Fibroblast of the conjunctiva (primary cell): ENCODE measurements at regions not wholly inside any gene's neighbourhood (a gene's known extent, or its start where the extent isn't known, plus 50 kb on each side); places are given as distances from the start of the nearest gene placed in this dataset.
"Not testable (repeated sequence)": the region's sequence is repeated elsewhere in the genome, so short reads cannot be mapped to it uniquely, and the experiment has no call there.

ENCODE experiments used
- DNase-seq: peaks from one replicate; pipeline ENCODE4 v3.0.0-alpha.2; 2010; ENCODE audit warnings: low read depth

DNA sequence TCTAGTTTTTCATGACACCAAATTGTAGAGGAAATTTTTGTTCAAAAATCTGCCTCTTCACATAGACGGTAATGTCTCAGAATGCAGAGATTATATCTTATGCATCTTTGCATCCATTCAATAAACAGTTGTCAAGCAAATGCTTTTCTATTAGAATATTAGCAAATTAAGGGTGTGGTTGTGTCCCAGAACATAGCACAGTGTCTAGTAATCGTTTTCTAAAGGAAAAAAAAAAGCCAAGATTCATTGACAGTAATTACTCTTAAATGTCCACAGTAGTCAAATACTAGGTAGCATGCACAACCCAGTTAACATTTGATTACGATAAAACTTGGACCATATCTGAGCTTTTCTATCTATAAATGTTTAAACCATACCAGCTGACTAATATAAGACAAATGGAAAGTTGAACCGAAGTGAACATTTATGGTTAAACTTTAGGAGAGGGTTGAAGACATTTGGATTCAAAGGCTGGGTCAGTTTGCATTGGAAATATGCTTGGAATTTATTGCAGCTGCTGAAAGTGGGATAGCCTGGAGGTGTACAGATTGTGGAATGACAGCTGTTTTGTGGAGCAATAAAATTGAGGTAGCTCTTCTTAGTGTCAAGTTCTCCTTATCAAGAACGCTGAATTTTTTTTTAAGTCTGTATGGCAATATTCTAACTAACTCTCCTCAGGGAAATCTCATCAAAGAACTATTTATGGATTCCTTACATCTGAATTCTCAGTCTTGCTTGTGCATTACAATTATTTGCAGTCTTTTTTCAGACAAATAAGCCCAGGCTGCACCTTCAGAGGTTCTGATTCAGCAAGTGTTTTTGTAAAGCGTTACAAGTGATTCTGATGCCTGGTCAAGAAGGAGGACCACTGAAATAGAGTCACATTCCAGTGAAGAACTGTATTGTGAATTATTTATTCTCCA, 66.7 kb upstream of the ATP2B1 start:
- DNase-seq, result no peak

DNA sequence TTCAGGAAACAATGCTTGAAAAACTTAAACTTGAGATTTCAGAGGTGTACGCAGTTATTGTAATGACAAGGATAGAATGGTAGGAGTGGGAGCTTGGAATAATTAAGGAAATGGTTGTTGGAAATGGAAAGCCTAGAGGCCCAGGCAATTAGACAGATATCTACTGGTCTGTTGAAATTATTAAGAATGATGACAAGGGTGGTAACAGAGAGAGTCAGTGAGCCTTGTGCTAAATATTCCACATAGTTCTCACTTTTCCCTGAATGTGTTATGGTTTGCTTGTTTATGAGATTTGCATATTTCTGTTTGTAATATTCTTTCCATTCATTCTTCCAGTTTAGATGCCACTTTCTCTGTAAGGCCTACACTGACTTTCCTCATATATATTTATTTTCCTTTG, 66.0 kb upstream of the ATP2B1 start:
- DNase-seq, result no peak

DNA sequence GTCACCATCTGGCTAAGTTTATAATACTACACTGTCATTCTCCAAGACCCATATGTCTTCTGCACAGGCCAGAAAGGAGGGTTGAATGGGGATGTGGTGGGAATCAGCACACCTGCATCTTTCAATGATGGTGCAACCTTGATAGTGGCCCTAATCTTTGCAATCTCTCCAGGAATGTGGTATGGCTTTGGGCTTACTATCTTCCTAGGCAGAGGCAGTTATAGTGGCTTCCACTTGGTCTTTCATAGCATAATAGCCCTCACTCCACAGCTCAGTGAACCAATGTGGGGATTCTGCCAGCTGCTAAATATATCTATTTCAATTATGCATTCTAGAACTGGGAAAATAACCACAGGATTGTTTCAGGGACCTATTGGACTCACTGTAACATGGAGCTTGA, 61.8 kb upstream of the ATP2B1 start:
- no peak for DNase-seq

DNA sequence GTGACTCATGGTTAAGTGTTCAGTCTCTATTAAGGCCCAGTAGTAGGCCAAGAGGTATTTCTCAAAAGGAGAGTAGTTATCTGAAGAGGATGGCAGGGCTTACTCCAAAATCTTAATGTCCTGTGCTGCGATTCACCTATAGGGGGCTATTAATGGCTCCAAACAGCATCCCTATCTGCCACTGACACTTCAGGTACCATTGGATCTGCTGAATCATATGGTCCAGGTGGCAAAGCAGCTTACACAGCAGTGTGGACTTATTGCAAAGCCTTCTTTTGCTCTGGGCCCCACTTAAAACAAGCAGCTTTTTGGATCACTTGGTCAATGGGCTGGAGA, 60.8 kb upstream of the ATP2B1 start:
- no peak for DNase-seq

DNA sequence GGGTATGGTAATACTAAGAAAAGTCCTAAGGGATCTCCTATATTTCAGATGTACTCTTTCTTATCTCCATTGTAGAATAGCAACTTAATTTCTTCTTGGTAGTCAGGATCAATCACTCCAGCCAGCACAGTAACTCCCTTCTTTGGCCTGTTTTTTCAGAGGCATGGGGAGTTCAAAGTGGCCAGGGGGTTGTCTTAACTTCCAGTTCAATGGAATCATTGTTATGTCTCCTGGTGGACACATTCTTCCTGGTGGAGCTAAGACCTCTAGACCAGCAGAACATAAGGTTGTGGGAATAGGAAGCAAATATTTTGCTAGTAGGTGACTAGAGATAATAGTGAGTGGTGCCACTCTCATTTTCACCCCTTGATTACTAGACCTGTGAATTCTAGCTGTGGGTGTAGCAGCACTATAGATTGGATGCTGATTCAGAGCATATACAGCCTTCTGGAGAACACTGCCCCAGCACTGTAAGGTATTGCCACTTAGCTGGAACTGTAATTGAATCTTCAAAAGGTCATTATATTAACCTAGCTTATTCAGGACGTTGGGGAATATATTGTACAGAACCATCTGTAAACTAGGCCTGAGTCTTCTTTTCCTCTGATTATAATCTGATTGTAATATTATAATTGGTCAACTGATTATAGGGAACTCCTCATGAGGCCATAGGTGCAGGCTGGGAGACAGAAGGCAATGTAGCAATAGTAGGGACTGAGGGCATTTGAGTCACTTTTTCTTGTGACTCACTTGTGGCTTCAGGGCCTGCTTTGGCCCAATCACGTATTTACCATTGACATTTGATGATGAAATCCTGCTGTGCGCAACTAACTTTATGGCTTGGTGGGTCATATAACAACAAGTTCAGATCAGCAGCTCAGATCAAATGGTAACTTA, 60.2 kb upstream of the ATP2B1 start:
- peak; percentile 84 for DNase-seq

DNA sequence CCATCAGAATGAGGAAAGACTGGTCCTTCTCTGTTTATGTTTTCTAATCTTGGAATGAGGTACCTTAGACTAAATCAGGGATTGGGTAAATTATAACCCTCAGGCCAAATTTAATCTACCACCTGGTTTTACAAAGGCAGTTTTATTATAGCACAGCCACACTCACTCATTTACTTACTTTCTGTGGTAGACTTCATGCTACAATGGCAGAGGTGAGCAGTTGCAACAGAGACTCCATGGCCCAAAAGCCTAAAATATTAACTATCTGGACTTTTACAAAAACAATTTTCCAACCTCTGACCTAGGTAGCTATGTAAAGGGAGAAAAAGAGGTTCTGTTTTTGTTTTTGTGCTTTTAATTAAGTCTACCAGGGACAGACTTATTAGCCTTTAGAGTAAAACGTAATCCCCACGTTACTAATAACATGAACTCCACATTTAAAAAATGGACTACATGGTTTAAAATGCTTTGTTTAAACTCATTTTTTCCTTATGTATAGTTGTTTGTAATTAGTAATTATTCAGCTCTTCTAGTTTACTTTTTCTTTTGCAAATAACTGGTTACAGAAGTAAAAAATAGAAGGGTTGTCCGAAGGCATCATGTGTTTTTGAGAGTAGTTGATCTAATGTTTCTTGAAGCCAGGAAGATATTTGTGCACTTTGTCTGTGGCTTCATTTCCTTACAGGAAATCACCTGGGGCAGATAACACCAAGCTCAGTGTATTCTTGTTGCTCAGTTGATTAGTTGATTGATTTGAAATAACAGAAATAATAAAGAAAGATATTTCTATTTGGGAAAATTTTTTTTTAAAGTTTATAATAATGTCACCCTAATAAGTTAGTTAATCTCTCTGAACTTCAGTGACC, 57.6 kb upstream of the ATP2B1 start:
- no peak for DNase-seq

DNA sequence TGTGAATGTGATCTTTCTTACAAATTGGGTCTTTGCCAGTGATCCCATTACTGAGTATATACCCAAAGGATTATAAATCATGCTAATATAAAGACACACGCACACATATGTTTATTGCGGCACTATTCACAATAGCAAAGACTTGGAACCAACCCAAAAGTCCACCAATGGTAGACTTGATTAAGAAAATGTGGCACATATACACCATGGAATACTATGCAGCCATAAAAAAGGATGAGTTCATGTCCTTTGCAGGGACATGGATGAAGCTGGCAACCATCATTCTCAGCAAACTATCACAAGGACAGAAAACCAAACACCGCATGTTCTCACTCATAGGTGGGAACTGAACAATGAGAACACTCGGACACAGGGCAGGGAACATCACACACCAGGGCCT, 55.5 kb upstream of the ATP2B1 start:
- not testable (repeated sequence) for DNase-seq

DNA sequence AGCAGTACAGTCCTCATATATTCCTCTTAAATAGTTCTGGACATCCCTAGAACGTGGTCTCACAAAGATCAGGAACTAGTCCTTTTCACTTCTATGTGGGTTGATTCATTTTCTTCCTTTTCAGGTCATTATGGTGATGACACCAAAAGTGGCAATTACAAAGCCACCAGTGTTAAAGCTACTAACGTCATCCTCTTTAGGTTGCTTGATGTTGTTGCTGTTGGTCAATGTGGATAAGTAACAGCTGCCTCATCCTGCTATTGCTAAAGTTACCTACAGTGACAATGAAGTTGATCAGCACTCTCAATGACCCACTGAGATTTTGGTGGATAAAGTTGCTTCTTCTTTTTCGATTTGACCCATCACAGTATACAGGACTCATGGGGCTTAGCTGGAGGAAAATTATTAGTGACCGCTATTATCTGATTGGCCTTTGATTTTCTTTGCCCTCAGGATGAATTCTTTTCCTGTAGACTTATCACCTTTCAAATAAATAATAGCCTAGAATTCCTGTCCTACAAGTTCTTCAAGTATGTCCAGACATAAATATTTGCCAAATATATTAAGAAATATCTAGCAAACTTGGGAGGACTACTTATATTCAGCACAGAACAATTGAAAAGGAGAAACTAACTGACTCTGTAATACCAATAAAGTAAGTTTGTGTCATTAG, 54.0 kb upstream of the ATP2B1 start:
- no peak for DNase-seq

DNA sequence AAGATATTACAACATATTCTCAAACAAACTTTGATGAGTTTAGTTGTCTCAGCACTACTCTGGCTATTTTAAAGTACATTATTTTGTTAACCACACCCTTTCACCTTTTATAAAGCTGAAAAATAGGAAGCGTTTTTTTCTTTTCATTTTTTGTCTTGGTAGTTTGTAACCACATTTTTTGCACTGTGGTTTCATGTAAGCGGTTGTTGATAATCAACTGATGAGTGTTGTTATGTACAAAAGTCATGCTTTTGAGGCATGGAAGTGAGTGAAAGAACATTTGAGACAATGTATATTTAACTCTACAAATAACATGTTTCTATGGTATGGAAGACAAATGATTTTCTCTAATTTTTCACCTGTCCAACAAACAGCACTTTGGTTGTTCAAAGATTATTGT, 52.1 kb upstream of the ATP2B1 start:
- no peak for DNase-seq
